Gastrocnemius medialis (tissue), 4 donors: ENCODE measurements at regions not wholly inside any gene's neighbourhood (a gene's known extent, or its start where the extent isn't known, plus 50 kb on each side); places are given as distances from the start of the nearest gene placed in this dataset.
A peak's percentile ranks its signal among the peaks of the same experiment; 100 is the strongest.

Experiments used
- ATAC-seq, 2 donors: fragments of 150-250 bp; one replicate each; pipeline ENCODE4 v1.9.1; 2016
- DNase-seq, 2 donors: peaks; one replicate each; pipeline ENCODE4 v3.0.0-alpha.2; 2019
- H3K27ac ChIP-seq, 4 donors: fragments of 200-600 bp; sonication (generic); 1 replicate in 1 of 4; 2 replicates in 3 of 4; pipeline ENCODE4 v1.5.1; 2016 to 2018; ENCODE audit warnings: mild to moderate bottlenecking in 2 of 4, moderate library complexity in 1 of 4
- H3K27me3 ChIP-seq, 3 donors: fragments of 200-600 bp; sonication (generic) in 2 of 3; 1 replicate in 1 of 3; 2 replicates in 2 of 3; pipeline versions ENCODE4 v1.5.1 to v1.6.0; 2016 to 2019; ENCODE audit warnings: mild to moderate bottlenecking in 1 of 3, moderate library complexity in 1 of 3
- H3K36me3 ChIP-seq, 2 donors: fragments of 200-600 bp; sonication (generic) in 1 of 2; one replicate each; pipeline ENCODE4 v1.5.1; 2017 to 2018
- H3K4me1 ChIP-seq, 2 donors: fragments of 200-600 bp; sonication (generic) in 1 of 2; one replicate each; pipeline ENCODE4 v1.5.1; 2016 to 2017; ENCODE audit warnings: mild to moderate bottlenecking in 2 of 2
- H3K4me3 ChIP-seq, 4 donors: fragments of 200-600 bp; sonication (generic) in 3 of 4; 1 replicate in 1 of 4; 2 replicates in 3 of 4; pipeline ENCODE4 v1.5.1; 2016 to 2019; ENCODE audit warnings: mild to moderate bottlenecking in 2 of 4
- H3K9me3 ChIP-seq, 3 donors: fragments of 200-600 bp; sonication (generic) in 2 of 3; 1 replicate in 1 of 3; 2 replicates in 2 of 3; pipeline ENCODE4 v1.5.1; 2016 to 2019
- CTCF ChIP-seq, 5 experiments: fragments of 450-650 bp in 3 of 5; fragments of 200-600 bp in 2 of 5; sonication (generic) in 2 of 5; IDR thresholded peaks in 4 of 5; conservative IDR thresholded peaks in 1 of 5; 1 replicate in 4 of 5; 2 replicates in 1 of 5; pipeline ENCODE4 v1.5.1; 2016 to 2019; ENCODE audit warnings: antibody characterized with exemption in 5 of 5, mild to moderate bottlenecking in 3 of 5, moderate library complexity in 3 of 5
- POLR2A ChIP-seq, 2 donors: fragments of 450-650 bp; IDR thresholded peaks; one replicate each; pipeline ENCODE4 v1.6.1; 2017; ENCODE audit warnings: antibody characterized with exemption in 2 of 2, mild to moderate bottlenecking in 2 of 2, moderate library complexity in 2 of 2
- in situ Hi-C, 4 donors: fragments of 200-750 bp; cut with MboI; loops; one replicate each; pipeline versions ENCODE4 v1.15.0 to v1.8.0; 2017; ENCODE audit warnings: low sequenced_read_pairs in 4 of 4
- intact Hi-C: fragments of 100-400 bp; cut with DNase I; formaldehyde crosslinking; loops from one replicate; pipeline ENCODE4 v1.15.1; 2023; ENCODE audit warnings: low total_unique reads

GRCh38 chr14:55893705-55894104, 224.5 kb upstream of the PELI2 start:
- DNase-seq (peak in 1 of 2 donors; percentile 15), ATAC-seq (peak; percentile 67 to 77)
- H3K36me3 ChIP-seq, result no peaks in the 10 kb centered on the region
- in situ Hi-C loops, result no loop called here
- no peak overlapping the region for H3K27ac ChIP-seq
- intact Hi-C loops, result no loop called here
- H3K9me3 ChIP-seq, result no peaks in the 10 kb centered on the region
- peaks cover 14 to 15% of the 10 kb centered on the region in 2 donors for H3K4me1 ChIP-seq
- TF ChIP-seq POLR2A (IDR thresholded peaks at IDR 0.05), result no peak
- no peak for TF ChIP-seq CTCF (IDR thresholded peaks at IDR 0.05 in 4 of 5, conservative IDR thresholded peaks at IDR 0.05 in 1 of 5)
- no peaks in the 10 kb centered on the region for H3K27me3 ChIP-seq
- no peak overlapping the region for H3K4me3 ChIP-seq

- DNase-seq, result no peak
Measured at GRCh38 chr14:55897031-55897430, 221.2 kb upstream of the PELI2 start.

GRCh38 chr14:55898938-55899337, 219.3 kb upstream of the PELI2 start:
- Histone ChIP-seq H3K9me3 (no peaks in the 10 kb centered on the region), H3K4me1 (peaks cover 2 to 6% of the 10 kb centered on the region in 2 donors), H3K36me3 (no peaks in the 10 kb centered on the region), H3K27me3 (no peaks in the 10 kb centered on the region), H3K27ac (no peak overlapping the region), H3K4me3 (no peak overlapping the region)
- intact Hi-C loops, result no loop called here
- in situ Hi-C loops, result no loop called here
- no peak for ATAC-seq
- no peak for TF ChIP-seq CTCF (IDR thresholded peaks at IDR 0.05 in 4 of 5, conservative IDR thresholded peaks at IDR 0.05 in 1 of 5)
- TF ChIP-seq POLR2A (IDR thresholded peaks at IDR 0.05), result no peak
- DNase-seq, result no peak

More at GRCh38 chr14:55897031-55897430, 221.2 kb upstream of the PELI2 start:
- H3K36me3 ChIP-seq, result no peaks in the 10 kb centered on the region
- no peak for ATAC-seq
- no peaks in the 10 kb centered on the region for H3K27me3 ChIP-seq
- no peaks in the 10 kb centered on the region for H3K9me3 ChIP-seq
- TF ChIP-seq CTCF (IDR thresholded peaks at IDR 0.05 in 4 of 5, conservative IDR thresholded peaks at IDR 0.05 in 1 of 5), result no peak
- no peak for TF ChIP-seq POLR2A (IDR thresholded peaks at IDR 0.05)
- H3K4me3 ChIP-seq, result no peak overlapping the region
- peaks cover 5 to 14% of the 10 kb centered on the region in 2 donors for H3K4me1 ChIP-seq
- in situ Hi-C loops (no loop called here), intact Hi-C loops (no loop called here)
- no peak overlapping the region for H3K27ac ChIP-seq

- Histone ChIP-seq H3K9me3 (no peaks in the 10 kb centered on the region), H3K4me1 (peaks cover 7 to 8% of the 10 kb centered on the region in 2 donors), H3K27me3 (no peaks in the 10 kb centered on the region), H3K4me3 (no peak overlapping the region), H3K36me3 (no peaks in the 10 kb centered on the region), H3K27ac (no peak overlapping the region)
- TF ChIP-seq POLR2A (IDR thresholded peaks at IDR 0.05), result no peak
- no peak for TF ChIP-seq CTCF (IDR thresholded peaks at IDR 0.05 in 4 of 5, conservative IDR thresholded peaks at IDR 0.05 in 1 of 5)
- DNase-seq (no peak), ATAC-seq (no peak)
- in situ Hi-C loops (no loop called here), intact Hi-C loops (no loop called here)
Measured at GRCh38 chr14:55899531-55899930, 218.7 kb upstream of the PELI2 start.

GRCh38 chr14:55900749-55901148, 217.5 kb upstream of the PELI2 start:
- Histone ChIP-seq H3K27me3 (no peaks in the 10 kb centered on the region), H3K27ac (no peak overlapping the region), H3K4me1 (peaks cover 10 to 11% of the 10 kb centered on the region in 2 donors), H3K36me3 (no peaks in the 10 kb centered on the region), H3K4me3 (no peak overlapping the region), H3K9me3 (no peaks in the 10 kb centered on the region)
- intact Hi-C loops, result no loop called here
- ATAC-seq (no peak), DNase-seq (no peak)
- in situ Hi-C loops, result no loop called here
- TF ChIP-seq POLR2A (IDR thresholded peaks at IDR 0.05) (no peak), CTCF (IDR thresholded peaks at IDR 0.05 in 4 of 5, conservative IDR thresholded peaks at IDR 0.05 in 1 of 5) (no peak)
